HG03139 (cell line): ENCODE measurements at regions not wholly inside any gene's neighbourhood (a gene's known extent, or its start where the extent isn't known, plus 50 kb on each side); places are given as distances from the start of the nearest gene placed in this dataset.
"Not testable (repeated sequence)": the region's sequence is repeated elsewhere in the genome, so short reads cannot be mapped to it uniquely, and the experiment has no call there.

Experiments
- ATAC-seq: cut with Tn5 transposase; IDR thresholded peaks from one replicate; pipeline ENCODE4 v1.9.1; 2021; ENCODE audit not compliant: unreplicated experiment

GRCh38 chr20:53801609-53802370 lies 208.2 kb upstream of the ZNF217 start:
- no peak for ATAC-seq

DNA sequence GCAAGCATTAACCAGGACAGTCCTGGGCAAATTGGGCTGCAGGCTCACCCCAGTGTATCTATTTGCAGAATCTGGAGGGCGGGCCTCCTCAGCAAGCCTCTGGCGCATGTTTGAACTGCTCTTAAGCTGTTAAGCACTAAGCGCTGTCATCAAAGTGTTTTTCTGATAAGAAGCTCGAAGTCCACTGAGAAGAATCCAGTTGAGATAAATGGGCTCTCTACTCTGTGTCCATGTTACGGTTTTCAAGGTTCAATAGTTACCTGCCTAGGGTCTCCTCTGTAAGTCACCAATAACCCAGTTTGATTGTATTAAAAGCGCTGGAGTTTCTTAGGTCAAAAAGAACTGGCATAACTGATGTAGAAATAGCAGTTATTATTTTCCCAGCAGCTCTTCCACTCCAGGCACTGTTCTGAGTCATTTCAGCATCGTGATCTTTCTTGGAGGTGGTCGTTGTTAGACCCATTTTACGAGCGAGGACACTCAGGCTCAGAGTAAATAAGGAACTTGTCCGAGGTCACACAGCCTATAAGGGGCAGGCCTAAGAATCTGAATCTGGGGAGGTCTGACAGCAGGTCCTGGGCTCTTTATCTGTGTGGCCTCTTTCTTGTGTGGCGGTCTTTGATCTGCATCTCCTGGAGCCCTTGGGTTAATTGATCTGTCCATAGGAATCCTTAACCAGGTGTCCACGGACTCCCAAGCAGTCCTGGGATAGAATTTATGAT lies 207.4 kb upstream of the ZNF217 start:
- ATAC-seq = no peak

GRCh38 chr20:53800418-53800817 lies 206.8 kb upstream of the ZNF217 start:
- no peak for ATAC-seq

DNA sequence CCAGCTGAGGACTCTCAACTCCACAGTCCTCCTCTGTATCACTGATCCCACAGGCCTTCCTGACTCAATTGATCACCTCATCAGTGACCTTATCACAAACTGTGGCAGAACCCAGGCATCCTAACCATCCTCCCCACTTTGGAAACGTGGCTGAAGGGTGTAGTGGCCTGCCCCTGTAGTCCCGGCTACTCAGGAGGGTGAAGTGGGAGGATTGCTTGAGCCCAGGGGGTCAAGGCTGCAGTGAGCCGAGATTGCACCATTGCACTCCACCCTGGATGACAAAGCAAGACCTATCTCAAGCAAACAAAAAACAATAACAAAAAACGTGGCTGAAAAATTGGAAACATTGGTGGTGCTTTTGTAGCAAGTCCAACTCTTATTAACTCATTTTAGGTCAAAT lies 203.4 kb upstream of the ZNF217 start:
- no peak for ATAC-seq

DNA sequence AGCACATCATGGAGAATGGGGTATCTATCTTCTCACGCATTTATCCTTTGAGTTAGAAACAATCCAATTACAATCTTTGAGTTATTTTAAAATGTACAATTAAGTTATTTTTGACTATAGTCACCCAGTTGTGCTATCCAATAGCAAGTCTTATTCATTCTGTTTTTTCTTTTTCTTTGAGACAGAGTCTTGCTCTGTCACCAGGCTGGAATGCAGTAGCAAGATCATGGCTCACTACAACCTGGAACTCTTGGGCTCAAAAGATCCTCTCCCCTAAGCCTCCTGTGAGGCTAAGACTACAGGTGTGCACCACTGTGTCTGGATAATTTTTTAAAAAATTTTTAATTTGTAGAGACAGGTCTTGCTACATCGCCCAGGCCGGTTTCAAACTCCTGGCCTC lies 201.5 kb upstream of the ZNF217 start:
- ATAC-seq = no peak

DNA sequence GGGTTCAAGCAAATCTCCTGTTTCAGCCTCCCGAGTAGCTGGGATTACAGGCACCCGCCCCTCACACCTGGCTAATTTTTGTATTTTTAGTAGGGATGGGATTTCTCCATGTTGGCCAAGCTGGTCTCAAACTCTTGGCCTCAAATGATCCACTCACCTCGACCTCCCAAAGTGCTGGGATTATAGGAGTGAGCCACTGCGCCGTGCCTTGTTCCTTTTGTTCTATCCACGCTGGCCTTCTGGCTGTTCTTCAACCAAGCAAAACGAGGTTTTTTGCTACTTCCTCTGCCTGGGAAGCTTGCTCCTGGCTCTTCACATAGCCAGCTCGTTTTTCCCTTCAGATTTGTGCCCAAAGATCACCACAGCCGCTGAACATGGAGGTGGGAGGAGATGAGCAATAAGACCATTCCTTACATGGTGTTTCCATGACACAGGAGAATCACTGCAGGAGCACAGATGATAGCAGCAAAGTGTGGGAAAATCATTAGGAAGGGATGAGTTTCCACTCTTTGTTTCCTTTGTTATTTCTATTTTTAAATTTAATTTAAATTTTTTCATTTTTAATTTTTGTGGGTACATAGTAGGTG lies 201.0 kb upstream of the ZNF217 start:
- ATAC-seq = no peak

GRCh38 chr20:53793783-53794383 lies 200.2 kb upstream of the ZNF217 start:
- ATAC-seq = no peak

DNA sequence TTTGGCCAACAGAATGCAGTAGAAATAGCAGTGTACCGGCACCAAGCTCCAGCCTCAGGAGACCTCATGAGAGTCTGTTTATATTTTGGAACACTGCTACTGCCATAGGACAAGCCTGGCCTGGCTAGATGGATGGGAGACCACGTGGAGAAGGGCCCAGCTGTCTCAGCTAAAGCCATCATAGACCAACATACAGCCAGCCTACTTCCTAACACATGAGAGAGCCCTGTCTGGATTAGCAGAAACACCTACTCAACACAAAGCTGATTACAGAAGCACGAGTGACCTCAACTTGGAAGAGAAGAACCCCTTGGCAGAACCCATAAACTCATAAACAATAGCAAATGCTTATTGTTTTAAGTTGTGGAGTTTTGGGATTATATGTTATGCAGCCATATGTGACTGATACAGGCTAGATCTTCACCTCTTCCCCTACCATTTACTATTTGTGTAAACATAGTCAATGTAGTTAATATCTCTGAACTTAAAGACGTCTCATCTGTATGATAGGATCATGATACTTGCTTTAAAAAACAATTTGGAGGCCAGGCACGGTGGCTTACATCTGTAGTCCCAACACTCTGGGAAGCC lies 199.4 kb upstream of the ZNF217 start:
- no peak for ATAC-seq

DNA sequence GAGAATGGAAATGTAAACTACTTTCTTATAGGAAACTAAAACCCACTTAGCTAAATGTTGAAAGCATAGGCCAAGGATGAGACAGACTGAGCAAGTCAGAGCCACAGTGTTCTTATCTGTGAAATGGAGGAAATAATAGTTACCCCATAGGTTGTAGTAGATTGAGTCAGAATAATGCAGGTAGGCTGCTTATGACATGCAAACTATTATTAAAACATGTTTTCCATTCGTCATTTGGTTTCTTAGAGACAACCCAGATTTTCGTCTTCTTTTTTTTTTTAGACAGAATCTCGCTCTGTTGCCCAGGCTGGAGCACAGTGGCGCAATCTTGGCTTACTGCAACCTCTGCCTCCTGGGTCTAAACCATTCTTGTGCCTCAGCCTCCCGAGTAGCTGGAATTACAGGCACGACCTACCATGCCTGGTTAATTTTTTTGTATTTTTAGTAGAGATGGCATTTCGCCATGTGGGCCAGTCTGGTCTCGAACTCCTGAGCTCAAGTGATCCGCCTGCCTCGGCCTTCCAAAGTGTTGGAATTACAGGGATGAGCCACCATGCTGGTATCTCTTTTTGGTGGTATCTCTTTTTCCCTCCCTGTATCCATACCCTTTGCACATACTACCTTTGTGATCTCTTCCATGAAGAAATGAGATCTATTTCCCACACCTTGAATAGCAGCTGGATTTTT lies 196.5 kb upstream of the ZNF217 start:
- ATAC-seq = no peak

DNA sequence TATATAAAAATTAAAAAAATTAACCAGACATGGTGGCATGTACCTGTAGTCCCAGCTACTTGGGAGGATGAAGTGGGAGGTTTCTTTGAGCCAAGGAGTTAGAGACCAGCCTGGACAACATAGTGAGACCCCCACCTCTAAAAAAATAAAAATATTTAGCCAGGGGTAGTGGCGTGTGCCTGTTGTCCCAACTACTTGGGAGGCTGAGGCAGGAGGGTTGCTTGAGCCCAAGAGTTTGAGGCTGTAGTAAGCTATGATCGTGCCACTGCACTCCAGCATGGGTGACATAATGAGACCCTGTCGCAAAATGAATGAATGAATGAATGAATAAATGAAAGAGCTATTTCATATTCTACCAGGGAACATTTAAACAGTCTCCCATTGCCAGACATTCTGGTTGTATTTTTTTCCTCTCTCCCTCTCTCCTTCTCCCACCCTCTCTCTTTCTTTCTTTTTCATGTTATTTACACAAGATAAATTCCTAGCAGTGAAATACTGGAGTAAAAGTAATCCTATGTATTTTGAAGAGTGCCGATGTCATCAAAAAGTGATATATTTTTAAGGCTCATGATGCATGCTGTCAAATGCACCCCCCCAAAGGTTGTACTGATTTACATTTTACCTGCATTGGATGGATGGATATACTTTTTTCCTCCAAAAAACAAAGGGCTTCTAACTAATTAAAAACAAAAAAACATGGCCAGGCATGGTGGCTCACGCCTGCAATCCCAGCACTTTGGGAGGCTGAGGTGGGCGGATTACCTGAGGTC lies 194.8 kb upstream of the ZNF217 start:
- no peak for ATAC-seq

- ATAC-seq = not testable (repeated sequence)
These were observed 193.9 kb upstream of the ZNF217 start for GRCh38 chr20:53787491-53787931.

DNA sequence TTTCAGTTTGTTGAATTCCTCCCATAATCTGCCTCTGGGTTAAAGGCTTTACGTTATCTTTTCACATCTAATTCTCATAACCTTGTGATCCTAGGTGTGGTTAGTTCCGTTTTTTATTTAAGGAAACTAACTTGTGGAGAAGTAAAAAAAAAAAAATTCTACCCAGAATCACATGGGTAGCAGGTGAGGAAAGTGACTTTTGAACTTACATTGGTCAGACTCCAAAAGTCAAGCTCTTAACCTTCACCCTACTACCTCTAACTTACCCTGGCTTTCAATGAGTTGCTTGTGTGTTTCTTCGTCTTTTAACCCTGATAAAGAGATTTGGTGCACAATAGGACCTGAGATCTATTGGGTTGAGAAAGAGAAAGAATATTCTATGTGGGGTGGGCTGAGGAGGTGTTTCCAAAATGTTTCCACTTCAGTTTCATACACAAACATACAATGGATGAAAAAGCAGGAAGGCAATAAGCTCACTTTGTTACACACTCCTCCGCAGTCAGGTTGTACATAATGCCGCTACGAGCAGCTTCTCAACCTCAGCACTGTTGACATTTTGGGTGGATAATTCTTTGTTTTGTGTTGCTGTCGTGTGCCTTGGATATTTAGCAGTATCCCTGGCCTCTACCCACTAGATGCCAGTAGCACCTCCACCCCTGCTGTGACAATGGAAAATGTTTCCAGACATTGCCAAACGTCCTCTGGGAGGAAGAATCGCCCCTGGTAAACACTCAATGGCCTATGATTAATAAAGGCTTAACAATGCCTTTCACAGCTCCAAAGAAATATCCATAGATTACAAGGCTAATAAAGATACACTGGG lies 193.0 kb upstream of the ZNF217 start:
- no peak for ATAC-seq

- ATAC-seq = no peak
These were observed 192.4 kb upstream of the ZNF217 start for GRCh38 chr20:53786071-53786444.

- ATAC-seq = no peak
These were observed 191.7 kb upstream of the ZNF217 start for GRCh38 chr20:53785320-53785719.

- ATAC-seq = no peak
These were observed 190.1 kb upstream of the ZNF217 start for GRCh38 chr20:53783768-53784167.

DNA sequence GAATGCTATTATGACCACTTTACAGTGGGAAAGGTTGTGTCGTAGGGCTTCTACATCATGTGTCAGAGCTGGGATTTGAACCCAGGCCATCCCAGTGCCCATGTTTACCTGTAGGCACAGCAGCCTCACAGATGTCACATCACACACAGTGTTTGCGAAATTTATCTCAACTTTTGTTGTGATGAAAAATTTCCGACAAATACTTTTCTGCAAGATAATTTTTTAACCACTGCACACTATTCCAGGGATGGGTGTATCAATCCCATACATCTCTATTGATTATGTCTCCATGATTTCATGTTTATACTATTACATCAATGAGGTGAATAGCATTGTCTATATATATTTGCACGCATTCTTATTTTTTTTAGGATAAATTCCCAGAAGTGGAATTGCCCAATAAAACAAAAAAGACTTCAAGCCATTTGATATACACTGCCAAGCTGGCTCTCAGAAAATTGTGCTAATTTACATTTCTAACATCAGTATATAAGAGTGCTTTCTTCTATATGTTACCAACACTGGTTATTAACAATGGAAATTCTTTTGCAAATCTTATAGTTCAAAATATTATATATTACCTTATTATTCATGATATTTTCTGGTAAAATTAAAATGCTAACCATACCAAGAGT lies 189.1 kb upstream of the ZNF217 start:
- no peak for ATAC-seq

- ATAC-seq = no peak
These were observed 186.2 kb upstream of the ZNF217 start for GRCh38 chr20:53779822-53780221.

GRCh38 chr20:53778736-53779135 lies 185.1 kb upstream of the ZNF217 start:
- no peak for ATAC-seq

- ATAC-seq = no peak
These were observed 184.4 kb upstream of the ZNF217 start for GRCh38 chr20:53778041-53778516.
